Kidney (tissue), 13 donors: ENCODE measurements at regions not wholly inside any gene's neighbourhood (a gene's known extent, or its start where the extent isn't known, plus 50 kb on each side); places are given as distances from the start of the nearest gene placed in this dataset.

ENCODE experiments used
- DNase-seq, 5 donors: peaks; one replicate each; pipeline ENCODE4 v3.0.0-alpha.2; 2013 to 2020
- FAIRE-seq: peaks from 2 replicates; lab custom pipeline; 2012; peaks lifted over from hg19 to GRCh38; lab: Jason Lieb, UNC
- H3K27ac ChIP-seq, 2 donors: one replicate each; pipeline ENCODE4 v1.7.0; 2013; ENCODE audit warnings: low read depth in 2 of 2, low read length in 2 of 2, inconsistent platforms in 1 of 2
- H3K27me3 ChIP-seq: one replicate; pipeline ENCODE4 v1.7.1; 2013; ENCODE audit warnings: low read length, inconsistent platforms; ENCODE audit not compliant: control insufficient read depth, insufficient read depth
- H3K36me3 ChIP-seq, 3 donors: one replicate each; pipeline versions ENCODE4 v1.7.0 to v1.7.1; 2013; ENCODE audit warnings: low read length in 3 of 3, control low read depth in 1 of 3, inconsistent platforms in 1 of 3; ENCODE audit not compliant: insufficient read depth in 3 of 3, control insufficient read depth in 2 of 3
- H3K4me1 ChIP-seq, 3 donors: one replicate each; pipeline versions ENCODE4 v1.7.0 to v1.7.1; 2013; ENCODE audit warnings: low read length in 3 of 3, inconsistent platforms in 1 of 3, low read depth in 1 of 3; ENCODE audit not compliant: control insufficient read depth in 2 of 3, insufficient read depth in 2 of 3
- H3K4me3 ChIP-seq, 3 donors: one replicate each; pipeline versions ENCODE4 v1.7.0 to v1.8.1; 2013; ENCODE audit warnings: low read length in 3 of 3, control low read depth in 1 of 3, inconsistent platforms in 1 of 3
- H3K9ac ChIP-seq, 3 donors: one replicate each; pipeline versions ENCODE4 v1.7.0 to v1.7.1; 2013; ENCODE audit warnings: low read length in 3 of 3, control low read depth in 1 of 3, inconsistent platforms in 1 of 3
- H3K9me3 ChIP-seq, 3 donors: one replicate each; pipeline versions ENCODE4 v1.7.0 to v1.7.1; 2013; ENCODE audit warnings: low read length in 3 of 3, control low read depth in 1 of 3, inconsistent platforms in 1 of 3; ENCODE audit not compliant: control insufficient read depth in 2 of 3, insufficient read depth in 1 of 3
- intact Hi-C: fragments of 100-400 bp; cut with DNase I; formaldehyde crosslinking; loops from one replicate; pipeline ENCODE4 v1.11.1; 2022
- TF ChIP-seq, protein P1 (sequence below): IDR thresholded peaks from 3 replicates; pipeline ENCODE4 v1.5.1; 2012; ENCODE audit warnings: mild to moderate bottlenecking, moderate library complexity, borderline replicate concordance; ENCODE audit not compliant: insufficient read depth; ENCODE audit errors: extremely low read depth
- donor health status: control.
- donor health status: control.
- donor health status: control.
- donor health status: control.
- donor health status: control.
- donor health status: DM: yes; HTN: yes; CAD: no.
- donor health status: Normal renal cell carcinoma (clear cell type).

DNA sequence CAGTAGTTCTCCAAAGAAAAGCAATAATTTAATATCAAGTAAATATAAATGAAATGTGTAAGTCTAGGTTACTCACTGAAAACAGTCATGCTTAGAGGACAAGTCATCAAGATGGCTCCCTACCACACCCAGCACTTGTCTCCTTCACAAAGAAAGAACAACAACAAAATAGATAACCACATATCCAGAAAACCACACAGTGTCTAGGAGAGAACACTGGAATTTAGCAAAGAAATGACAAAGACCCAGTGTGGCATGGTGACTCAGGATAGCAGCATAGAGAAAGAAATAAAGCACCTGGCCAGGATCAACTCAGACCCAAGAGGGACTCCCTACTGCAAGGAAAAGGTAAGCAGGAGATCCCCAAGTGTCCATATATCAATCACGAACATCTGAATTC lies 356.2 kb downstream of the TMEM161B start:
- no peaks in the 10 kb centered on the region for H3K27me3 ChIP-seq
- intact Hi-C loops = no loop called here
- no peak for FAIRE-seq

GRCh38 chr5:87909382-87909781 lies 359.3 kb downstream of the TMEM161B start:
- H3K27me3 ChIP-seq = no peaks in the 10 kb centered on the region
- TF ChIP-seq, protein P1, sequence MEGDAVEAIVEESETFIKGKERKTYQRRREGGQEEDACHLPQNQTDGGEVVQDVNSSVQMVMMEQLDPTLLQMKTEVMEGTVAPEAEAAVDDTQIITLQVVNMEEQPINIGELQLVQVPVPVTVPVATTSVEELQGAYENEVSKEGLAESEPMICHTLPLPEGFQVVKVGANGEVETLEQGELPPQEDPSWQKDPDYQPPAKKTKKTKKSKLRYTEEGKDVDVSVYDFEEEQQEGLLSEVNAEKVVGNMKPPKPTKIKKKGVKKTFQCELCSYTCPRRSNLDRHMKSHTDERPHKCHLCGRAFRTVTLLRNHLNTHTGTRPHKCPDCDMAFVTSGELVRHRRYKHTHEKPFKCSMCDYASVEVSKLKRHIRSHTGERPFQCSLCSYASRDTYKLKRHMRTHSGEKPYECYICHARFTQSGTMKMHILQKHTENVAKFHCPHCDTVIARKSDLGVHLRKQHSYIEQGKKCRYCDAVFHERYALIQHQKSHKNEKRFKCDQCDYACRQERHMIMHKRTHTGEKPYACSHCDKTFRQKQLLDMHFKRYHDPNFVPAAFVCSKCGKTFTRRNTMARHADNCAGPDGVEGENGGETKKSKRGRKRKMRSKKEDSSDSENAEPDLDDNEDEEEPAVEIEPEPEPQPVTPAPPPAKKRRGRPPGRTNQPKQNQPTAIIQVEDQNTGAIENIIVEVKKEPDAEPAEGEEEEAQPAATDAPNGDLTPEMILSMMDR = no peak
- H3K4me1 ChIP-seq = no peaks in the 10 kb centered on the region
- no peak for FAIRE-seq
- DNase-seq = no peak
- H3K4me3 ChIP-seq = no peak overlapping the region
- no peaks in the 10 kb centered on the region for H3K36me3 ChIP-seq
- H3K9ac ChIP-seq = no peak overlapping the region
- no peak overlapping the region for H3K27ac ChIP-seq
- no peaks in the 10 kb centered on the region for H3K9me3 ChIP-seq
- intact Hi-C loops = no loop called here

More for the DNA sequence above, 356.2 kb downstream of the TMEM161B start:
- H3K4me1 ChIP-seq = no peaks in the 10 kb centered on the region
- DNase-seq = no peak
- H3K4me3 ChIP-seq = no peak overlapping the region
- H3K27ac ChIP-seq = no peak overlapping the region
- H3K9ac ChIP-seq = no peak overlapping the region
- no peaks in the 10 kb centered on the region for H3K36me3 ChIP-seq
- TF ChIP-seq, protein P1 = no peak
- no peaks in the 10 kb centered on the region for H3K9me3 ChIP-seq

- no peak overlapping the region for H3K4me3 ChIP-seq
- H3K4me1 ChIP-seq = no peaks in the 10 kb centered on the region
- no peaks in the 10 kb centered on the region for H3K27me3 ChIP-seq
- no peaks in the 10 kb centered on the region for H3K36me3 ChIP-seq
- TF ChIP-seq, protein P1 = no peak
- peak; percentile 69 for FAIRE-seq
- intact Hi-C loops = no loop called here
- no peak for DNase-seq
- no peak overlapping the region for H3K9ac ChIP-seq
- H3K9me3 ChIP-seq = no peaks in the 10 kb centered on the region
- H3K27ac ChIP-seq = no peak overlapping the region
Measured at GRCh38 chr5:87906962-87907361, 361.7 kb downstream of the TMEM161B start.

DNA sequence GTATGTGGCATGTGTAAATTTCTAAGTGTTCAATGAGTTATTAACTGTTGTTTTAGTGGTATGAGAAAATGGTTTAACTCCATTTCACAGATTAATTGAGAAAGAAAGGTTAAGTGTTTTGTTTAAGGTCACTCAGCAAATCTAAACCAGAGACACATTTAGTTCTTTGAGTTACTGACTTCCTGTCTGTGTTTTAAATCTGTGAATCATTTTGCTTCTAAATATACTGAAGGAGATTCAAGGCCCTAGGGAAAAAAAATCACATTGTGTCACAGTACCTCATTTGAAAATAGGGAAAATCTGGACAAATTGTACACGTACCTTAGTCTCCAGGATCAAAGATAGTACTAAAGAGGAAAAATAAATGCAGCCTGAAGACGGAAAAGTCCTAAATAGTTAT lies 368.2 kb downstream of the TMEM161B start:
- Histone ChIP-seq H3K9me3 (no peaks in the 10 kb centered on the region), H3K9ac (no peak overlapping the region), H3K4me3 (no peak overlapping the region), H3K36me3 (no peaks in the 10 kb centered on the region), H3K27ac (no peak overlapping the region), H3K27me3 (no peaks in the 10 kb centered on the region), H3K4me1 (peaks cover 0 to 2% (median 0%) of the 10 kb centered on the region in 3 donors)
- peak; percentile 19 for FAIRE-seq
- DNase-seq = peak in 2 of 5 donors; percentile 8 to 25
- intact Hi-C loops = no loop called here
- TF ChIP-seq, protein P1 = no peak
